Liver (tissue), 8 donors: ENCODE measurements at regions not wholly inside any gene's neighbourhood (a gene's known extent, or its start where the extent isn't known, plus 50 kb on each side); places are given as distances from the start of the nearest gene placed in this dataset.

Experiments used
- DNase-seq: peaks from one replicate; pipeline ENCODE4 v3.0.0-alpha.2; 2017; ENCODE audit warnings: low spot score
- H3K27ac ChIP-seq, 2 donors: one replicate each; pipeline ENCODE4 v1.7.0; 2013; ENCODE audit warnings: inconsistent platforms in 2 of 2, low read length in 2 of 2, control low read depth in 1 of 2, low read depth in 1 of 2, mild to moderate bottlenecking in 1 of 2
- H3K27me3 ChIP-seq, 4 donors: one replicate each; pipeline versions ENCODE4 v1.6.1 to v1.7.0; 2013; ENCODE audit warnings: low read length in 3 of 4, inconsistent platforms in 1 of 4, mild to moderate bottlenecking in 1 of 4, moderate library complexity in 1 of 4; ENCODE audit not compliant: control insufficient read depth in 4 of 4, insufficient read depth in 4 of 4
- H3K36me3 ChIP-seq, 4 donors: one replicate each; pipeline versions ENCODE4 v1.6.1 to v1.7.0; 2013; ENCODE audit warnings: low read length in 3 of 4, mild to moderate bottlenecking in 3 of 4, low read depth in 1 of 4, moderate library complexity in 1 of 4; ENCODE audit not compliant: control insufficient read depth in 4 of 4, insufficient read depth in 3 of 4
- H3K4me1 ChIP-seq, 4 donors: one replicate each; pipeline versions ENCODE4 v1.6.1 to v1.7.0; 2013; ENCODE audit warnings: low read length in 3 of 4, mild to moderate bottlenecking in 3 of 4, moderate library complexity in 1 of 4; ENCODE audit not compliant: control insufficient read depth in 4 of 4, insufficient read depth in 4 of 4
- H3K4me3 ChIP-seq, 3 donors: one replicate each; pipeline versions ENCODE4 v1.6.1 to v1.7.0; 2013; ENCODE audit warnings: low read length in 3 of 3, control low read depth in 1 of 3, low read depth in 1 of 3, mild to moderate bottlenecking in 1 of 3
- H3K9ac ChIP-seq, 2 donors: one replicate each; pipeline ENCODE4 v1.7.0; 2013; ENCODE audit warnings: low read length in 2 of 2, mild to moderate bottlenecking in 2 of 2, moderate library complexity in 2 of 2, control low read depth in 1 of 2, low read depth in 1 of 2
- H3K9me3 ChIP-seq, 4 donors: one replicate each; pipeline versions ENCODE4 v1.6.1 to v1.7.0; 2013; ENCODE audit warnings: low read length in 3 of 4; ENCODE audit not compliant: control insufficient read depth in 4 of 4
- EGR1 ChIP-seq, 2 donors: IDR thresholded peaks; 2 replicates each; pipeline ENCODE4 v1.6.1; 2016 to 2018; ENCODE audit warnings: antibody characterized with exemption in 2 of 2, low read depth in 2 of 2
- FOXA1 ChIP-seq: IDR thresholded peaks from 2 replicates; pipeline ENCODE4 v1.6.1; 2016; ENCODE audit warnings: antibody characterized with exemption
- GABPA ChIP-seq, 2 donors: IDR thresholded peaks in 1 of 2; conservative IDR thresholded peaks in 1 of 2; 2 replicates each; pipeline ENCODE4 v1.6.1; 2016; ENCODE audit warnings: antibody characterized with exemption in 2 of 2, mild to moderate bottlenecking in 1 of 2, moderate library complexity in 1 of 2
- HNF4G ChIP-seq: IDR thresholded peaks from 2 replicates; pipeline ENCODE4 v1.6.1; 2016; ENCODE audit warnings: antibody characterized with exemption
- JUND ChIP-seq, 2 donors: IDR thresholded peaks; 2 replicates each; pipeline ENCODE4 v1.6.1; 2016; ENCODE audit warnings: antibody characterized with exemption in 2 of 2
- NR2F2 ChIP-seq: IDR thresholded peaks from 2 replicates; pipeline ENCODE4 v1.6.1; 2016; ENCODE audit warnings: antibody characterized with exemption
- SP1 ChIP-seq: IDR thresholded peaks from 2 replicates; pipeline ENCODE4 v1.6.1; 2018; ENCODE audit warnings: antibody characterized with exemption, mild to moderate bottlenecking
- TAF1 ChIP-seq: conservative IDR thresholded peaks from 2 replicates; pipeline ENCODE4 v1.6.1; 2016; ENCODE audit warnings: antibody characterized with exemption, mild to moderate bottlenecking
- YY1 ChIP-seq: IDR thresholded peaks from 2 replicates; pipeline ENCODE4 v1.6.1; 2016; ENCODE audit warnings: antibody characterized with exemption, mild to moderate bottlenecking
- WGBS: extraction: QIAGEN DNeasy Blood & Tissue Kit; methylation state at CpG from one replicate; pipeline ENCODE4 v1.1.7; 2013; 5-methylcytosine and 5-hydroxymethylcytosine counted together
- TF ChIP-seq, protein P1 (sequence below): IDR thresholded peaks from 2 replicates; pipeline ENCODE4 v1.6.1; 2016; ENCODE audit warnings: antibody characterized with exemption
- TF ChIP-seq, protein P2 (sequence below): IDR thresholded peaks from 2 replicates; pipeline ENCODE4 v1.6.1; 2016; ENCODE audit warnings: antibody characterized with exemption
- TF ChIP-seq, protein P3 (sequence below): fragments of 150-350 bp; IDR thresholded peaks from 2 replicates; pipeline ENCODE4 v1.5.1; 2017; ENCODE audit warnings: improper control_type of control experiment, low read depth, low read length; ENCODE audit not compliant: missing input control
- TF ChIP-seq, protein P4 (sequence below): IDR thresholded peaks from 2 replicates; pipeline ENCODE4 v1.6.1; 2016; ENCODE audit warnings: antibody characterized with exemption, mild to moderate bottlenecking
- donor health status: healthy.
- donor health status: healthy.
- donor health status: healthy.
- donor health status: healthy.
- donor health status: healthy.

DNA sequence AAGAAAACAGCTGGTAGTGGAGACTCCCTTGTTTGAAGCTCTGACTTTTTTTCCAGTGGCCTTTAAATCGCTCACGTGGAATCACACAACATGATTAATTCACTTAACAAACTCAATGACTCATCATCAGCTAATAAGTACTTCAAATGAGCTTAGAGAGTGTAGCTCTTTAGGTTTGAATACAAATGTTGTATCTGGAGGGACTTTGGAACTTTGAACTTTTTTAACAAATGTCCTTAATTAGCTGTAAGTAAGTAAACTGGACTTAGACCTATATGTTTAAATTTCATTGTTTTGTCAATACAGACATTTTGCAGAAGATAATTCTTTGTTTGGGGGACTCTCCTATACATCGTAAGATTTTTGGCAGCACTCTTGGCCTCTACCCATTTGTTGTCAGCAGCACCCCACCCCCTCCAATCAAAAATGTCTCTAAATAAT is 581.1 kb downstream of the SPRY1 start:
- TF ChIP-seq, protein P1, sequence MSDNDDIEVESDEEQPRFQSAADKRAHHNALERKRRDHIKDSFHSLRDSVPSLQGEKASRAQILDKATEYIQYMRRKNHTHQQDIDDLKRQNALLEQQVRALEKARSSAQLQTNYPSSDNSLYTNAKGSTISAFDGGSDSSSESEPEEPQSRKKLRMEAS, result no peak
- TF ChIP-seq, protein P2, sequence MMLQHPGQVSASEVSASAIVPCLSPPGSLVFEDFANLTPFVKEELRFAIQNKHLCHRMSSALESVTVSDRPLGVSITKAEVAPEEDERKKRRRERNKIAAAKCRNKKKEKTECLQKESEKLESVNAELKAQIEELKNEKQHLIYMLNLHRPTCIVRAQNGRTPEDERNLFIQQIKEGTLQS, result no peak
- TF ChIP-seq EGR1 (IDR thresholded peaks at IDR 0.05; ENCODE audit: low read depth in 2 of 2), result no peak
- no peak for TF ChIP-seq FOXA1
- no peak for TF ChIP-seq HNF4G
- TF ChIP-seq, protein P3, sequence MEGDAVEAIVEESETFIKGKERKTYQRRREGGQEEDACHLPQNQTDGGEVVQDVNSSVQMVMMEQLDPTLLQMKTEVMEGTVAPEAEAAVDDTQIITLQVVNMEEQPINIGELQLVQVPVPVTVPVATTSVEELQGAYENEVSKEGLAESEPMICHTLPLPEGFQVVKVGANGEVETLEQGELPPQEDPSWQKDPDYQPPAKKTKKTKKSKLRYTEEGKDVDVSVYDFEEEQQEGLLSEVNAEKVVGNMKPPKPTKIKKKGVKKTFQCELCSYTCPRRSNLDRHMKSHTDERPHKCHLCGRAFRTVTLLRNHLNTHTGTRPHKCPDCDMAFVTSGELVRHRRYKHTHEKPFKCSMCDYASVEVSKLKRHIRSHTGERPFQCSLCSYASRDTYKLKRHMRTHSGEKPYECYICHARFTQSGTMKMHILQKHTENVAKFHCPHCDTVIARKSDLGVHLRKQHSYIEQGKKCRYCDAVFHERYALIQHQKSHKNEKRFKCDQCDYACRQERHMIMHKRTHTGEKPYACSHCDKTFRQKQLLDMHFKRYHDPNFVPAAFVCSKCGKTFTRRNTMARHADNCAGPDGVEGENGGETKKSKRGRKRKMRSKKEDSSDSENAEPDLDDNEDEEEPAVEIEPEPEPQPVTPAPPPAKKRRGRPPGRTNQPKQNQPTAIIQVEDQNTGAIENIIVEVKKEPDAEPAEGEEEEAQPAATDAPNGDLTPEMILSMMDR, result no peak
- TF ChIP-seq TAF1, result no peak
- TF ChIP-seq SP1, result no peak
- TF ChIP-seq GABPA (IDR thresholded peaks at IDR 0.05 in 1 of 2, conservative IDR thresholded peaks at IDR 0.05 in 1 of 2), result no peak
- Histone ChIP-seq H3K9ac (no peak overlapping the region), H3K4me1 (no peaks in the 10 kb centered on the region), H3K27me3 (no peaks in the 10 kb centered on the region), H3K4me3 (no peak overlapping the region), H3K36me3 (no peaks in the 10 kb centered on the region), H3K9me3 (peaks cover 0 to 6% (median 0%) of the 10 kb centered on the region in 4 donors), H3K27ac (no peak overlapping the region)
- DNase-seq, result no peak
- WGBS, result 69% methylated on average over 3 of the region's 3 CpGs

DNA sequence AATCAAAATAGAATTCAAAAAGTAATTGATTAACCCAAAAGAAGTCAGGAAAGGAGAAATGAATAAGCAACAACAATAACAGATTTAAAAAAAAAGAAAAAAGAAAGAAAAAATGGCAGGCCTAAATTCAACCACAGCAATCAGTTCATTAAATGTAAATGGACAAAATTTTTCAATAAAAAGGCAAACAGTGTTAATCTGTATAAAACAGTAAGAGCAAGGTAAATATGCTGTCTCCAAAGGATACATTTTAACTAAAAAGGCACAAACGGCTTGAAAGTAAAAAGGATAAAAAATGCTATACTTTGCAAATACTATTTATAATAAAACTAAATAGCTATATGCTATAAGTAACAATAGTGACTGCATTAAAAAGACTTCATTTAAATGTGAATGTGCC is 582.0 kb downstream of the SPRY1 start:
- no peak overlapping the region for H3K4me3 ChIP-seq
- H3K27me3 ChIP-seq, result no peaks in the 10 kb centered on the region
- no peaks in the 10 kb centered on the region for H3K4me1 ChIP-seq
- TF ChIP-seq JUND (IDR thresholded peaks at IDR 0.05), result no peak
- no peak for TF ChIP-seq YY1
- TF ChIP-seq, protein P2, result no peak
- no peak for TF ChIP-seq NR2F2
- TF ChIP-seq, protein P4, sequence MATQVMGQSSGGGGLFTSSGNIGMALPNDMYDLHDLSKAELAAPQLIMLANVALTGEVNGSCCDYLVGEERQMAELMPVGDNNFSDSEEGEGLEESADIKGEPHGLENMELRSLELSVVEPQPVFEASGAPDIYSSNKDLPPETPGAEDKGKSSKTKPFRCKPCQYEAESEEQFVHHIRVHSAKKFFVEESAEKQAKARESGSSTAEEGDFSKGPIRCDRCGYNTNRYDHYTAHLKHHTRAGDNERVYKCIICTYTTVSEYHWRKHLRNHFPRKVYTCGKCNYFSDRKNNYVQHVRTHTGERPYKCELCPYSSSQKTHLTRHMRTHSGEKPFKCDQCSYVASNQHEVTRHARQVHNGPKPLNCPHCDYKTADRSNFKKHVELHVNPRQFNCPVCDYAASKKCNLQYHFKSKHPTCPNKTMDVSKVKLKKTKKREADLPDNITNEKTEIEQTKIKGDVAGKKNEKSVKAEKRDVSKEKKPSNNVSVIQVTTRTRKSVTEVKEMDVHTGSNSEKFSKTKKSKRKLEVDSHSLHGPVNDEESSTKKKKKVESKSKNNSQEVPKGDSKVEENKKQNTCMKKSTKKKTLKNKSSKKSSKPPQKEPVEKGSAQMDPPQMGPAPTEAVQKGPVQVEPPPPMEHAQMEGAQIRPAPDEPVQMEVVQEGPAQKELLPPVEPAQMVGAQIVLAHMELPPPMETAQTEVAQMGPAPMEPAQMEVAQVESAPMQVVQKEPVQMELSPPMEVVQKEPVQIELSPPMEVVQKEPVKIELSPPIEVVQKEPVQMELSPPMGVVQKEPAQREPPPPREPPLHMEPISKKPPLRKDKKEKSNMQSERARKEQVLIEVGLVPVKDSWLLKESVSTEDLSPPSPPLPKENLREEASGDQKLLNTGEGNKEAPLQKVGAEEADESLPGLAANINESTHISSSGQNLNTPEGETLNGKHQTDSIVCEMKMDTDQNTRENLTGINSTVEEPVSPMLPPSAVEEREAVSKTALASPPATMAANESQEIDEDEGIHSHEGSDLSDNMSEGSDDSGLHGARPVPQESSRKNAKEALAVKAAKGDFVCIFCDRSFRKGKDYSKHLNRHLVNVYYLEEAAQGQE, result no peak
- TF ChIP-seq TAF1, result no peak
- no peak overlapping the region for H3K27ac ChIP-seq
- no peaks in the 10 kb centered on the region for H3K36me3 ChIP-seq
- H3K9ac ChIP-seq, result no peak overlapping the region
- DNase-seq, result no peak
- H3K9me3 ChIP-seq, result peaks cover 0 to 6% (median 0%) of the 10 kb centered on the region in 4 donors
- WGBS, result 78% methylated on average over 1 of the region's 1 CpG
